HEK293T (cell line): ENCODE measurements at regions not wholly inside any gene's neighbourhood (a gene's known extent, or its start where the extent isn't known, plus 50 kb on each side); places are given as distances from the start of the nearest gene placed in this dataset.

Source experiments
- CTCF ChIA-PET: fragments of 350-600 bp; formaldehyde crosslinking; extraction: SDS; loops from one replicate; lab custom pipeline; 2021; ENCODE audit warnings: antibody characterized with exemption, inconsistent platforms; lab: Yijun Ruan, JAX
- POLR2A ChIA-PET: fragments of 350-600 bp; formaldehyde crosslinking; extraction: SDS; loops from one replicate; lab custom pipeline; 2020; ENCODE audit warnings: antibody characterized with exemption, inconsistent platforms; lab: Yijun Ruan, JAX
- DNase-seq: peaks from one replicate; pipeline ENCODE4 v3.0.0; 2012; ENCODE audit warnings: mixed read lengths; ENCODE audit errors: extremely low spot score
- ARNT ChIP-seq: fragments of 450-650 bp; IDR thresholded peaks from 2 replicates; pipeline ENCODE4 v1.6.1; 2017; ENCODE audit warnings: mild to moderate bottlenecking
- BHLHE40 ChIP-seq: fragments of 450-650 bp; IDR thresholded peaks from 2 replicates; pipeline ENCODE4 v1.6.1; 2016; ENCODE audit warnings: mild to moderate bottlenecking, moderate library complexity, borderline replicate concordance
- CTBP1 ChIP-seq: fragments of 450-650 bp; IDR thresholded peaks from 2 replicates; pipeline ENCODE4 v1.6.1; 2016; ENCODE audit warnings: borderline replicate concordance
- ELF4 ChIP-seq: fragments of 450-650 bp; IDR thresholded peaks from 2 replicates; pipeline ENCODE4 v1.6.1; 2017; ENCODE audit warnings: antibody characterized with exemption
- FOXA1 ChIP-seq: fragments of 450-650 bp; IDR thresholded peaks from 2 replicates; pipeline ENCODE4 v1.6.1; 2016; ENCODE audit warnings: mild to moderate bottlenecking
- FOXK2 ChIP-seq: fragments of 450-650 bp; IDR thresholded peaks from 2 replicates; pipeline ENCODE4 v1.6.1; 2016; ENCODE audit warnings: mild to moderate bottlenecking
- FOXM1 ChIP-seq: fragments of 450-650 bp; IDR thresholded peaks from 2 replicates; pipeline ENCODE4 v1.6.1; 2017; ENCODE audit warnings: mild to moderate bottlenecking, borderline replicate concordance
- HDGF ChIP-seq: fragments of 450-650 bp; IDR thresholded peaks from 2 replicates; pipeline ENCODE4 v1.6.1; 2017; ENCODE audit warnings: antibody characterized with exemption, borderline replicate concordance
- L3MBTL2 ChIP-seq: fragments of 450-650 bp; conservative IDR thresholded peaks from 2 replicates; pipeline ENCODE4 v1.6.1; 2016; ENCODE audit warnings: mild to moderate bottlenecking
- LEF1 ChIP-seq: fragments of 450-650 bp; IDR thresholded peaks from 2 replicates; pipeline ENCODE4 v1.6.1; 2017; ENCODE audit warnings: mild to moderate bottlenecking, borderline replicate concordance
- NFRKB ChIP-seq: fragments of 450-650 bp; IDR thresholded peaks from 2 replicates; pipeline ENCODE4 v1.6.1; 2016; ENCODE audit warnings: mild to moderate bottlenecking, moderate library complexity
- PKNOX1 ChIP-seq: fragments of 450-650 bp; IDR thresholded peaks from 2 replicates; pipeline ENCODE4 v1.6.1; 2016
- SP1 ChIP-seq: fragments of 450-650 bp; IDR thresholded peaks from 2 replicates; pipeline ENCODE4 v1.6.1; 2017
- SUZ12 ChIP-seq: fragments of 450-650 bp; IDR thresholded peaks from 2 replicates; pipeline ENCODE4 v1.6.1; 2016; ENCODE audit warnings: mild to moderate bottlenecking
- TARDBP ChIP-seq: fragments of 450-650 bp; IDR thresholded peaks from 2 replicates; pipeline ENCODE4 v1.6.1; 2016
- ZNF384 ChIP-seq: fragments of 450-650 bp; IDR thresholded peaks from 2 replicates; pipeline ENCODE4 v1.6.1; 2016

GRCh38 chr17:72474719-72475477 lies 354.1 kb downstream of the SOX9 start:
- DNase-seq = no peak
- CTCF ChIA-PET = no interaction called here
- TF ChIP-seq SP1 (no peak), FOXK2 (no peak), FOXM1 (no peak), FOXA1 (no peak), TARDBP (no peak), ELF4 (no peak), NFRKB (no peak), ARNT (no peak), BHLHE40 (no peak), L3MBTL2 (no peak), SUZ12 (no peak), ZNF384 (no peak)
- POLR2A ChIA-PET = no interaction called here

- no peak for DNase-seq
- CTCF ChIA-PET = interaction anchor here (0.6 kb wide), 1 partner anchor 369 kb away, joined by 5 read pairs; no protein-coding TSS in a partner anchor
- POLR2A ChIA-PET = no interaction called here
- no peak for TF ChIP-seq CTBP1
- TF ChIP-seq L3MBTL2 = no peak
- TF ChIP-seq ZNF384 = no peak
- TF ChIP-seq NFRKB = no peak
- no peak for TF ChIP-seq TARDBP
- TF ChIP-seq PKNOX1 = no peak
- TF ChIP-seq ARNT = no peak
- TF ChIP-seq SP1 = no peak
- TF ChIP-seq BHLHE40 = no peak
- TF ChIP-seq ELF4 = no peak
- TF ChIP-seq FOXA1 = no peak
Observed at GRCh38 chr17:72476134-72476533, 355.3 kb downstream of the SOX9 start.

- POLR2A ChIA-PET = no interaction called here
- no peak for TF ChIP-seq ZNF384
- no peak for TF ChIP-seq BHLHE40
- TF ChIP-seq SP1 = no peak
- no peak for TF ChIP-seq FOXM1
- TF ChIP-seq CTBP1 = no peak
- no peak for TF ChIP-seq L3MBTL2
- TF ChIP-seq TARDBP = no peak
- no peak for TF ChIP-seq SUZ12
- no peak for TF ChIP-seq ELF4
- TF ChIP-seq FOXA1 = no peak
- no peak for TF ChIP-seq HDGF
- TF ChIP-seq ARNT = no peak
- no peak for TF ChIP-seq PKNOX1
- no peak for DNase-seq
- CTCF ChIA-PET = interaction anchor here (0.6 kb wide), 1 partner anchor 369 kb away, joined by 5 read pairs; no protein-coding TSS in a partner anchor
Observed at GRCh38 chr17:72476575-72476986, 355.8 kb downstream of the SOX9 start.

GRCh38 chr17:72477491-72477890 lies 356.7 kb downstream of the SOX9 start:
- TF ChIP-seq SP1 = no peak
- no peak for TF ChIP-seq L3MBTL2
- TF ChIP-seq NFRKB = no peak
- no peak for TF ChIP-seq CTBP1
- no peak for TF ChIP-seq FOXM1
- TF ChIP-seq TARDBP = no peak
- ChIA-PET POLR2A (no interaction called here), CTCF (no interaction called here)
- no peak for DNase-seq

- peak; percentile 28 for DNase-seq
Observed at GRCh38 chr17:72479113-72479512, 358.3 kb downstream of the SOX9 start.

More at GRCh38 chr17:72479113-72479512, 358.3 kb downstream of the SOX9 start:
- TF ChIP-seq TARDBP (no peak), NFRKB (no peak), PKNOX1 (no peak), ARNT (no peak), FOXK2 (no peak), SP1 (no peak), L3MBTL2 (no peak), BHLHE40 (no peak), FOXM1 (no peak), SUZ12 (no peak), ZNF384 (no peak), HDGF (no peak), LEF1 (no peak), ELF4 (no peak), FOXA1 (no peak), CTBP1 (no peak)
- CTCF ChIA-PET = no interaction called here
- POLR2A ChIA-PET = no interaction called here
